ENCODE measurements at regions not wholly inside any gene's neighbourhood (a gene's known extent, or its start where the extent isn't known, plus 50 kb on each side); places are given as distances from the start of the nearest gene placed in this dataset.

- no peak for DNase-seq
These were observed 278.3 kb downstream of the EIPR1 start for GRCh38 chr2:3099145-3099859.

GRCh38 chr2:3098231-3098630 lies 279.4 kb downstream of the EIPR1 start:
- DNase-seq, result no peak

- DNase-seq, result no peak
These were observed 279.8 kb downstream of the EIPR1 start for GRCh38 chr2:3097804-3098203.

- DNase-seq, result no peak
These were observed 282.3 kb downstream of the EIPR1 start for GRCh38 chr2:3094999-3095958.

- DNase-seq, result no peak
These were observed 283.3 kb downstream of the EIPR1 start for GRCh38 chr2:3094318-3094717.

GRCh38 chr2:3091696-3092095 lies 285.9 kb downstream of the EIPR1 start:
- DNase-seq, result no peak

GRCh38 chr2:3082705-3083104 lies 294.9 kb downstream of the EIPR1 start:
- DNase-seq, result no peak

- DNase-seq, result no peak
These were observed 297.4 kb downstream of the EIPR1 start for GRCh38 chr2:3079959-3080948.

- no peak for DNase-seq
These were observed 298.2 kb downstream of the EIPR1 start for GRCh38 chr2:3079466-3079865.

- DNase-seq, result no peak
These were observed 298.9 kb downstream of the EIPR1 start for GRCh38 chr2:3078684-3079083.

GRCh38 chr2:3076848-3077642 lies 300.6 kb downstream of the EIPR1 start:
- DNase-seq, result no peak

GRCh38 chr2:3075991-3076340 lies 301.7 kb downstream of the EIPR1 start:
- no peak for DNase-seq

GRCh38 chr2:3075316-3075990 lies 302.2 kb downstream of the EIPR1 start:
- no peak for DNase-seq

GRCh38 chr2:3073704-3074103 lies 303.9 kb downstream of the EIPR1 start:
- no peak for DNase-seq

GRCh38 chr2:3073041-3073595 lies 304.5 kb downstream of the EIPR1 start:
- no peak for DNase-seq

GRCh38 chr2:3071685-3072263 lies 305.8 kb downstream of the EIPR1 start:
- no peak for DNase-seq

GRCh38 chr2:3066831-3067230 lies 310.8 kb downstream of the EIPR1 start:
- DNase-seq, result no peak

- DNase-seq, result no peak
These were observed 311.7 kb downstream of the EIPR1 start for GRCh38 chr2:3065928-3066327.

- DNase-seq, result no peak
These were observed 314.9 kb downstream of the EIPR1 start for GRCh38 chr2:3062476-3063260.

GRCh38 chr2:3060049-3060448 lies 317.6 kb downstream of the EIPR1 start:
- no peak for DNase-seq

All from SHP77 treated with DMSO at 0.1 percent for 48 hours (cell line).